CD14-positive monocyte (primary cell): ENCODE measurements at regions not wholly inside any gene's neighbourhood (a gene's known extent, or its start where the extent isn't known, plus 50 kb on each side); places are given as distances from the start of the nearest gene placed in this dataset.

ENCODE experiments used
- DNase-seq, 3 donors: peaks; one replicate each; pipeline ENCODE4 v3.0.0-alpha.2; 2011 to 2022
- H2AFZ ChIP-seq: 2 replicates; pipeline ENCODE4 v1.6.0; 2012; ENCODE audit warnings: mild to moderate bottlenecking, low read depth, low read length, inconsistent platforms; ENCODE audit not compliant: insufficient read depth, poor library complexity, severe bottlenecking
- H3K27ac ChIP-seq, 2 donors: 1 replicate in 1 of 2; 2 replicates in 1 of 2; pipeline ENCODE4 v1.5.1; 2012 to 2013; ENCODE audit warnings: low read length in 2 of 2, control low read depth in 1 of 2, inconsistent platforms in 1 of 2, low read depth in 1 of 2, mild to moderate bottlenecking in 1 of 2
- H3K27me3 ChIP-seq, 2 donors: one replicate each; pipeline versions ENCODE4 v1.6.0 to v1.6.1; 2011 to 2013; ENCODE audit warnings: low read length in 2 of 2; ENCODE audit not compliant: control insufficient read depth in 2 of 2, insufficient read depth in 2 of 2
- H3K36me3 ChIP-seq, 2 donors: replicated peaks in 1 of 2; 1 replicate in 1 of 2; 2 replicates in 1 of 2; pipeline versions ENCODE4 v1.5.1 to v1.6.1; 2012 to 2013; ENCODE audit warnings: low read length in 2 of 2, control low read depth in 1 of 2, inconsistent platforms in 1 of 2, mild to moderate bottlenecking in 1 of 2; ENCODE audit not compliant: insufficient read depth in 2 of 2, control insufficient read depth in 1 of 2
- H3K4me1 ChIP-seq, 2 donors: 1 replicate in 1 of 2; 2 replicates in 1 of 2; pipeline versions ENCODE4 v1.5.1 to v1.6.1; 2012 to 2013; ENCODE audit warnings: low read length in 2 of 2, control low read depth in 1 of 2, inconsistent platforms in 1 of 2, mild to moderate bottlenecking in 1 of 2, moderate library complexity in 1 of 2; ENCODE audit not compliant: insufficient read depth in 2 of 2, control insufficient read depth in 1 of 2
- H3K4me2 ChIP-seq: replicated peaks from 2 replicates; pipeline ENCODE3; 2012; ENCODE audit warnings: low read length, moderate library complexity, mild to moderate bottlenecking; ENCODE audit not compliant: poor library complexity, severe bottlenecking; ENCODE audit errors: extremely low read depth
- H3K4me3 ChIP-seq, 3 experiments: fragments of 200-600 bp in 1 of 3; sonication (generic) in 1 of 3; replicated peaks in 1 of 3; 1 replicate in 2 of 3; 2 replicates in 1 of 3; pipeline ENCODE4 v1.5.1; 2011 to 2013; ENCODE audit warnings: low read length in 3 of 3, mild to moderate bottlenecking in 3 of 3, control low read depth in 2 of 3, low read depth in 2 of 3, inconsistent platforms in 1 of 3, moderate library complexity in 1 of 3
- H3K79me2 ChIP-seq: 2 replicates; pipeline ENCODE4 v1.6.0; 2012; ENCODE audit warnings: mild to moderate bottlenecking, control low read depth, inconsistent platforms, low read length, moderate library complexity; ENCODE audit not compliant: insufficient read depth
- H3K9ac ChIP-seq: 2 replicates; pipeline ENCODE4 v1.6.0; 2017; ENCODE audit warnings: low read length, mild to moderate bottlenecking; ENCODE audit not compliant: insufficient read depth, poor library complexity, severe bottlenecking
- H3K9me3 ChIP-seq, 2 donors: replicated peaks in 1 of 2; 1 replicate in 1 of 2; 2 replicates in 1 of 2; pipeline versions ENCODE4 v1.5.1 to v1.6.1; 2012 to 2013; ENCODE audit warnings: low read length in 2 of 2, control low read depth in 1 of 2; ENCODE audit not compliant: control insufficient read depth in 1 of 2, insufficient read depth in 1 of 2
- H4K20me1 ChIP-seq: 2 replicates; pipeline ENCODE4 v1.6.0; 2012; ENCODE audit warnings: mild to moderate bottlenecking, low read length, control low read depth, moderate library complexity; ENCODE audit not compliant: insufficient read depth
- H3K27ac Mint-ChIP-seq, 7 donors: one replicate each; pipeline ENCODE4 v1.8.0; 2020; ENCODE audit warnings: mild to moderate bottlenecking in 7 of 7, mixed read lengths in 7 of 7, moderate library complexity in 6 of 7, inconsistent platforms in 2 of 7
- H3K27me3 Mint-ChIP-seq, 3 donors: one replicate each; pipeline ENCODE4 v1.8.0; 2021 to 2022; ENCODE audit warnings: low read depth in 3 of 3, mild to moderate bottlenecking in 3 of 3, mixed read lengths in 3 of 3, moderate library complexity in 3 of 3, inconsistent platforms in 1 of 3
- H3K36me3 Mint-ChIP-seq, 2 donors: one replicate each; pipeline ENCODE4 v1.8.0; 2020; ENCODE audit warnings: mixed read lengths in 2 of 2, inconsistent platforms in 1 of 2, mild to moderate bottlenecking in 1 of 2
- H3K4me1 Mint-ChIP-seq: one replicate; pipeline ENCODE4 v1.8.0; 2020; ENCODE audit warnings: mild to moderate bottlenecking, mixed read lengths
- H3K4me3 Mint-ChIP-seq, 2 donors: one replicate each; pipeline ENCODE4 v1.8.0; 2020; ENCODE audit warnings: mild to moderate bottlenecking in 2 of 2, mixed read lengths in 2 of 2, moderate library complexity in 1 of 2
- H3K9me3 Mint-ChIP-seq, 7 donors: one replicate each; pipeline ENCODE4 v1.8.0; 2020 to 2022; ENCODE audit warnings: mixed read lengths in 7 of 7, mild to moderate bottlenecking in 6 of 7, moderate library complexity in 6 of 7, inconsistent platforms in 2 of 7
- WGBS: methylation state at CpG from one replicate; pipeline ENCODE4 v1.1.5; 2013; ENCODE audit warnings: missing lambda C conversion rate; ENCODE audit not compliant: insufficient coverage; 5-methylcytosine and 5-hydroxymethylcytosine counted together
- intact Hi-C, 2 donors: fragments of 100-400 bp; cut with micrococcal nuclease; formaldehyde crosslinking; loops; one replicate each; pipeline versions ENCODE4 v1.15.0 to v1.15.1; 2023
- TF ChIP-seq, protein P1 (sequence below): fragments of 200-600 bp; IDR thresholded peaks from one replicate; pipeline ENCODE4 v1.8.0; 2022; ENCODE audit warnings: antibody characterized with exemption, mild to moderate bottlenecking

DNA sequence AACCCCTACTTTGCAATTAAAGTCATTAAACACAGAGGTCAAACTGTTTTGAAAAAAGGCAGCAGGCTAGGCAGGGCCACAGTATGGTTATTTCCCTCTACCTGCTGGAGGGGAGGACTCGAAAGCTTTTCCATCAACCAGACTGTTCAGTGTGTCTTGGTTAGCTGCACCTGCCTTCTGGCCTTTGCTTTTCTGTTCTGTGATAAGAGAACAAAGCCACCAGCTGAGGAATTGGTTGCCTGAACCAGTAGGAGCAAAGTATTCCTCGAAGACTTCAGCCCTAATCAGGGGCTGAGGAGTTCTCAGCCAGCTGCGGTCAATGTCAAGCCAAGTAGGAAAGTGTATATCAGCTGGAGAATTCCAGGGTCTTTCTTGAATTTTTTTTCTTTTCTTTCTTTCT is 132.5 kb downstream of the SOX2 start:
- intact Hi-C loops, result no loop called here

DNA sequence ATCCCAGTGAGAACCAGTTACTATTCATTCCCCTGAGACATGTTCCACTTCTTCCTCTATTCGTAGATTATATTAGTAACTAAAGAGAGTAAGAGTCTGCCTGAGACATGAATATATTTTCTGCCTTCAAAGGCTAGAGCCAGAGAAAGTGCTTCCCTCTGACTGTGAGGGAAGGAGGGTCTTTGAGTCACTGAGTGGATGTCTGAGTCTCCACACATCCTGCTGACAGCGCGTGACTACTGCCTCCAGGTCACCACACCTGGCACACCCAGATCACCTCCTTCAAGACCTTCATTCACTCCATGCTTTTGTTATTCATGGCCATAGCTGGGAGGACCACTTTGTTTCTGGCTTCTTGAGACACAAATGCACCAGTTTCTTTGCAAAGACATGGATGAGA is 135.6 kb downstream of the SOX2 start:
- Histone ChIP-seq H3K36me3 (no peaks in the 10 kb centered on the region), H3K27me3 (no peaks in the 10 kb centered on the region), H3K27ac (no peak overlapping the region), H2AFZ (no peak overlapping the region), H3K4me1 (no peaks in the 10 kb centered on the region), H3K9me3 (no peaks in the 10 kb centered on the region), H3K4me2 (no peak overlapping the region), H3K4me3 (no peak overlapping the region), H3K9ac (no peak overlapping the region), H4K20me1 (no peaks in the 10 kb centered on the region), H3K79me2 (no peaks in the 10 kb centered on the region)
- H3K27ac Mint-ChIP-seq, result no peak overlapping the region
- no peak overlapping the region for H3K4me3 Mint-ChIP-seq
- H3K36me3 Mint-ChIP-seq, result no peaks in the 10 kb centered on the region
- TF ChIP-seq, protein P1, sequence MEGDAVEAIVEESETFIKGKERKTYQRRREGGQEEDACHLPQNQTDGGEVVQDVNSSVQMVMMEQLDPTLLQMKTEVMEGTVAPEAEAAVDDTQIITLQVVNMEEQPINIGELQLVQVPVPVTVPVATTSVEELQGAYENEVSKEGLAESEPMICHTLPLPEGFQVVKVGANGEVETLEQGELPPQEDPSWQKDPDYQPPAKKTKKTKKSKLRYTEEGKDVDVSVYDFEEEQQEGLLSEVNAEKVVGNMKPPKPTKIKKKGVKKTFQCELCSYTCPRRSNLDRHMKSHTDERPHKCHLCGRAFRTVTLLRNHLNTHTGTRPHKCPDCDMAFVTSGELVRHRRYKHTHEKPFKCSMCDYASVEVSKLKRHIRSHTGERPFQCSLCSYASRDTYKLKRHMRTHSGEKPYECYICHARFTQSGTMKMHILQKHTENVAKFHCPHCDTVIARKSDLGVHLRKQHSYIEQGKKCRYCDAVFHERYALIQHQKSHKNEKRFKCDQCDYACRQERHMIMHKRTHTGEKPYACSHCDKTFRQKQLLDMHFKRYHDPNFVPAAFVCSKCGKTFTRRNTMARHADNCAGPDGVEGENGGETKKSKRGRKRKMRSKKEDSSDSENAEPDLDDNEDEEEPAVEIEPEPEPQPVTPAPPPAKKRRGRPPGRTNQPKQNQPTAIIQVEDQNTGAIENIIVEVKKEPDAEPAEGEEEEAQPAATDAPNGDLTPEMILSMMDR, result no peak
- intact Hi-C loops, result no loop called here
- no peaks in the 10 kb centered on the region for H3K4me1 Mint-ChIP-seq
- no CpG with 5 or more reads among the region's 3 CpGs for WGBS
- peaks cover 0 to 11% (median 1%) of the 10 kb centered on the region in 7 donors for H3K9me3 Mint-ChIP-seq
- peaks cover 0 to 3% (median 1%) of the 10 kb centered on the region in 3 donors for H3K27me3 Mint-ChIP-seq
- DNase-seq, result no peak

More for the DNA sequence above, 132.5 kb downstream of the SOX2 start:
- H4K20me1 ChIP-seq, result no peaks in the 10 kb centered on the region
- no peaks in the 10 kb centered on the region for H3K36me3 ChIP-seq
- H3K4me1 ChIP-seq, result no peaks in the 10 kb centered on the region
- Mint-ChIP-seq H3K4me1 (no peaks in the 10 kb centered on the region), H3K4me3 (no peak overlapping the region), H3K27me3 (no peaks in the 10 kb centered on the region), H3K36me3 (no peaks in the 10 kb centered on the region), H3K27ac (no peak overlapping the region), H3K9me3 (peaks cover 0 to 12% (median 2%) of the 10 kb centered on the region in 7 donors)
- DNase-seq, result no peak
- H3K79me2 ChIP-seq, result no peaks in the 10 kb centered on the region
- no peak overlapping the region for H3K27ac ChIP-seq
- WGBS, result 100% methylated on average over 1 of the region's 3 CpGs
- no peaks in the 10 kb centered on the region for H3K9me3 ChIP-seq
- TF ChIP-seq, protein P1, result no peak
- no peak overlapping the region for H3K4me2 ChIP-seq
- H3K27me3 ChIP-seq, result no peaks in the 10 kb centered on the region
- no peak overlapping the region for H3K4me3 ChIP-seq
- no peak overlapping the region for H2AFZ ChIP-seq
- H3K9ac ChIP-seq, result no peak overlapping the region
